Endothelial cell of umbilical vein (primary cell): ENCODE measurements at regions not wholly inside any gene's neighbourhood (a gene's known extent, or its start where the extent isn't known, plus 50 kb on each side); places are given as distances from the start of the nearest gene placed in this dataset.

ENCODE experiments used
- CTCF ChIP-seq, 2 donors: IDR thresholded peaks; 1 replicate in 1 of 2; 2 replicates in 1 of 2; pipeline ENCODE4 v1.5.1; 2011; ENCODE audit warnings: low read length in 2 of 2, mild to moderate bottlenecking in 2 of 2, moderate library complexity in 2 of 2, control low read depth in 1 of 2, inconsistent platforms in 1 of 2, low read depth in 1 of 2; ENCODE audit not compliant: insufficient read depth in 1 of 2; ENCODE audit errors: extremely low read depth in 1 of 2
- EZH2 ChIP-seq: IDR thresholded peaks from 2 replicates; pipeline ENCODE4 v1.6.1; 2012; ENCODE audit warnings: borderline replicate concordance, low read depth, mild to moderate bottlenecking, moderate library complexity, low read length, inconsistent platforms; ENCODE audit not compliant: severe bottlenecking
- GATA2 ChIP-seq: IDR thresholded peaks from 2 replicates; pipeline ENCODE4 v1.7.0; 2011; ENCODE audit warnings: low read depth, mild to moderate bottlenecking, moderate library complexity, mixed read lengths, low read length; ENCODE audit not compliant: insufficient read length, insufficient read depth
- JUN ChIP-seq: IDR thresholded peaks from 2 replicates; pipeline ENCODE4 v1.6.1; 2011; ENCODE audit warnings: borderline replicate concordance, low read depth; ENCODE audit not compliant: insufficient read length, insufficient read depth
- MAX ChIP-seq: IDR thresholded peaks from 2 replicates; pipeline ENCODE4 v1.6.1; 2011; ENCODE audit not compliant: insufficient read depth, insufficient read length
- MYC ChIP-seq: IDR thresholded peaks from one replicate; pipeline ENCODE4 v1.6.1; 2011; ENCODE audit warnings: mild to moderate bottlenecking, low read depth, low read length
- POLR2A ChIP-seq: IDR thresholded peaks from 2 replicates; pipeline ENCODE4 v1.6.1; 2012; ENCODE audit warnings: low read depth, mild to moderate bottlenecking, control low read depth, low read length
- POLR2AphosphoS5 ChIP-seq: IDR thresholded peaks from 2 replicates; pipeline ENCODE4 v1.6.1; 2012; ENCODE audit warnings: low read depth, mild to moderate bottlenecking, control low read depth, low read length, moderate library complexity; ENCODE audit not compliant: insufficient read depth

GRCh38 chr10:44682507-44682906, 228.6 kb upstream of the TMEM72 start:
- TF ChIP-seq CTCF (IDR thresholded peaks at IDR 0.05; ENCODE audit: extremely low read depth in 1 of 2, insufficient read depth in 1 of 2, low read depth in 1 of 2, low read length in 2 of 2), result no peak
- no peak for TF ChIP-seq POLR2A
- TF ChIP-seq EZH2, result no peak
- no peak for TF ChIP-seq MAX
- no peak for TF ChIP-seq POLR2AphosphoS5
- no peak for TF ChIP-seq MYC
- TF ChIP-seq JUN, result no peak
- no peak for TF ChIP-seq GATA2
